NCI-H2227 treated with DMSO at 0.1 percent for 48 hours (cell line): ENCODE measurements at regions not wholly inside any gene's neighbourhood (a gene's known extent, or its start where the extent isn't known, plus 50 kb on each side); places are given as distances from the start of the nearest gene placed in this dataset.
"Not testable (repeated sequence)": the region's sequence is repeated elsewhere in the genome, so short reads cannot be mapped to it uniquely, and the experiment has no call there.

Source experiments
- DNase-seq: peaks from one replicate; lab custom pipeline; 2025; lab: John Stamatoyannopoulos, UW

GRCh38 chr4:18090447-18090846 is 68.9 kb upstream of the LCORL start:
- DNase-seq = not testable (repeated sequence)

- no peak for DNase-seq
These were observed 60.7 kb upstream of the LCORL start for GRCh38 chr4:18082236-18082635.

- no peak for DNase-seq
These were observed 60.2 kb upstream of the LCORL start for GRCh38 chr4:18081708-18082107.

GRCh38 chr4:18077808-18078207 is 56.3 kb upstream of the LCORL start:
- DNase-seq = no peak

- DNase-seq = no peak
These were observed 54.4 kb upstream of the LCORL start for GRCh38 chr4:18075823-18076433.

- DNase-seq = no peak
These were observed 50.3 kb upstream of the LCORL start for GRCh38 chr4:18071894-18072293.
